H1 (cell line): ENCODE measurements at regions not wholly inside any gene's neighbourhood (a gene's known extent, or its start where the extent isn't known, plus 50 kb on each side); places are given as distances from the start of the nearest gene placed in this dataset.

Experiments
- BRCA1 ChIP-seq: IDR thresholded peaks from 2 replicates; pipeline ENCODE4 v1.6.1; 2012; ENCODE audit warnings: low read depth, low read length, improper control_type of control experiment
- CBX5 ChIP-seq: fragments of 300-800, 300-1000 bp; sonication (generic); IDR thresholded peaks from 2 replicates; pipeline ENCODE4 v1.7.1; 2016; ENCODE audit warnings: antibody characterized with exemption, low read length, low read depth
- CEBPB ChIP-seq: IDR thresholded peaks from 2 replicates; pipeline ENCODE4 v1.6.1; 2012; ENCODE audit warnings: low read depth, low read length
- EP300 ChIP-seq, 2 experiments: IDR thresholded peaks; 1 replicate in 1 of 2; 2 replicates in 1 of 2; pipeline ENCODE4 v1.6.1; 2011 to 2012; ENCODE audit warnings: low read depth in 2 of 2, low read length in 2 of 2, mild to moderate bottlenecking in 2 of 2, borderline replicate concordance in 1 of 2, inconsistent platforms in 1 of 2, moderate library complexity in 1 of 2
- JUND ChIP-seq: IDR thresholded peaks from 2 replicates; pipeline ENCODE4 v1.6.1; 2011; ENCODE audit warnings: mild to moderate bottlenecking, improper control_type of control experiment, low read length
- MAX ChIP-seq: IDR thresholded peaks from 2 replicates; pipeline ENCODE4 v1.6.1; 2012; ENCODE audit warnings: inconsistent platforms
- POLR2AphosphoS5 ChIP-seq: IDR thresholded peaks from 2 replicates; pipeline ENCODE4 v1.6.1; 2011; ENCODE audit warnings: low read depth, low read length

DNA sequence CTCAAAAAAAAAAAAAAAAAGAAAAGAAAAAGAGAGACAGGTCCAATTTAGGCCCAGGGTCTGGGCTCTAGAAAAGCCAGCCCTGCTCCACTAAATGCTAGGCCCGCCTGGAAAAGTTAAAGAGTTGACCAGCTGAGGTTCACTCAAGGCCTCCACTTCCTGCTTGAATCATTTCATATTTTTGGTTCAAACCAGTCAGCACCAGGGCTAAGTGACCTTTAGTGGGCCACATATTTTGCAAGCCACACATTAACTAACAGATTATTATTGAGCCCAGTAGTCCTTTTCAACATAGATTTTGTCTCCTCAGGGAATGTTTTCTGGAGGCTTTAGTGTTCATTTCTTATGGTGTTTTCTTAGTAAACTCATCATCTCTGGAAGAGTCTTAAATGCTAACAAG is 156.6 kb downstream of the TLR4 start (continued):
- TF ChIP-seq MAX (no peak), BRCA1 (no peak), EP300 (IDR thresholded peaks at IDR 0.05; ENCODE audit: borderline replicate concordance in 1 of 2, low read depth in 2 of 2, low read length in 2 of 2) (no peak), JUND (no peak), CBX5 (no peak), POLR2AphosphoS5 (no peak), CEBPB (no peak)
- TF ChIP-seq, all 59 proteins: peak for 0
